ENCODE measurements at regions not wholly inside any gene's neighbourhood (a gene's known extent, or its start where the extent isn't known, plus 50 kb on each side); places are given as distances from the start of the nearest gene placed in this dataset.

- TF ChIP-seq ZFX (IDR thresholded peaks at IDR 0.05), result no peak
- TF ChIP-seq CTCF (conservative IDR thresholded peaks at IDR 0.05), result no peak
- no peak overlapping the region for H3K27ac ChIP-seq
Measured at GRCh38 chr3:88758676-88759075, 348.7 kb upstream of the EPHA3 start.

GRCh38 chr3:88767746-88768145, 339.7 kb upstream of the EPHA3 start:
- H3K27ac ChIP-seq, result no peak overlapping the region
- no peak for TF ChIP-seq ZFX (IDR thresholded peaks at IDR 0.05)

- TF ChIP-seq ZFX (IDR thresholded peaks at IDR 0.05), result no peak
- TF ChIP-seq CTCF (conservative IDR thresholded peaks at IDR 0.05), result no peak
Measured at GRCh38 chr3:88773766-88774165, 333.7 kb upstream of the EPHA3 start.

GRCh38 chr3:88775026-88775690, 332.3 kb upstream of the EPHA3 start:
- no peak overlapping the region for H3K27ac ChIP-seq
- no peak for TF ChIP-seq ZFX (IDR thresholded peaks at IDR 0.05)
- TF ChIP-seq CTCF (conservative IDR thresholded peaks at IDR 0.05), result no peak

More at GRCh38 chr3:88773766-88774165, 333.7 kb upstream of the EPHA3 start:
- H3K27ac ChIP-seq, result no peak overlapping the region

- no peak for TF ChIP-seq ZFX (IDR thresholded peaks at IDR 0.05)
- TF ChIP-seq CTCF (conservative IDR thresholded peaks at IDR 0.05), result no peak
- no peak overlapping the region for H3K27ac ChIP-seq
Measured at GRCh38 chr3:88779482-88779881, 327.9 kb upstream of the EPHA3 start.

GRCh38 chr3:88784925-88785324, 322.5 kb upstream of the EPHA3 start:
- H3K27ac ChIP-seq, result no peak overlapping the region
- no peak for TF ChIP-seq ZFX (IDR thresholded peaks at IDR 0.05)
- no peak for TF ChIP-seq CTCF (conservative IDR thresholded peaks at IDR 0.05)

- no peak overlapping the region for H3K27ac ChIP-seq
- no peak for TF ChIP-seq CTCF (conservative IDR thresholded peaks at IDR 0.05)
- no peak for TF ChIP-seq ZFX (IDR thresholded peaks at IDR 0.05)
Measured at GRCh38 chr3:88785841-88786240, 321.6 kb upstream of the EPHA3 start.

- TF ChIP-seq ZFX (IDR thresholded peaks at IDR 0.05) (no peak), CTCF (conservative IDR thresholded peaks at IDR 0.05) (no peak)
- no peak overlapping the region for H3K27ac ChIP-seq
Measured at GRCh38 chr3:88795503-88795902, 311.9 kb upstream of the EPHA3 start.

Measured in C4-2B (cell line).